SIG-M5 treated with dmso at 0.1 percent for 504 hours (cell line): ENCODE measurements at regions not wholly inside any gene's neighbourhood (a gene's known extent, or its start where the extent isn't known, plus 50 kb on each side); places are given as distances from the start of the nearest gene placed in this dataset.

ENCODE experiments used
- DNase-seq: peaks from one replicate; lab custom pipeline; 2025; ENCODE audit not compliant: unreplicated experiment; lab: John Stamatoyannopoulos, UW

DNA sequence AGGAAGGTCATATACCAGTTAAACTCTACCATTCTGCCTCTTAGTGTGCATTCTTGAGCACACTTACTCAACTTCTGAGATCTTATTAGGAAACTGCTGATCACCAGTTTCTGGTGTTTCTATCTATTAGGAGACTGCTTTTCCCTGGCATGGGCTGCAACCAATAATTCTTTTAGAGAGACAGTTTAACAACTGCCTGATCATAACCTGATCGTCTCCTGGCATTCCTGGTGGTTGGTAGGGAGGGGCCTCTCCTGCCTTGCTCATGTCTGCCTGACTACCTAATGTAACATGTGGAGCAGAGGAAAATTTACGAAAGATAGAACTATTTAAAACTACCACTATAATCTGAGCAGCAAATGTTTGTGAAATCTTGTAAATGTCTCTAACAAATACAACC is 75.3 kb upstream of the MGAT4C start:
- DNase-seq, result no peak

DNA sequence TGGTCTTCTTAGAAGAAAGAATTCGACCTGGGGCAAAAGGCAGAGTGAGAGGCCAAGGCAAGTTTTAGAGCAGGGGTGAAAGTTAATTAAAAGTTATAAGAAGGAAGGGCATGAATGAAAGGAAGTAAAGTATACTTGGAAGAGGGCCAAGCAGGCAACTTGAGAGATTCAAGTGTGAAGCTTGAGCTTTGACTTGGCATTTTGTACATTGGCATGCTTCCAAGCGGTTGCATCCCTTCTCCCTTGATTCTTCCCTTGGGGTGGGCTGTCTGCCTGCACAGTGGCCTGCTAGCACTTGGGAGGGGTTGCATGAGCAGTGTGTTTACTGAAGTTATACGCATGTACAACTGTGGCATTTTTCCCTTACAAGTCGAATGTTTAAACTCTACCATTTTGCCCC is 74.8 kb upstream of the MGAT4C start:
- DNase-seq, result no peak

DNA sequence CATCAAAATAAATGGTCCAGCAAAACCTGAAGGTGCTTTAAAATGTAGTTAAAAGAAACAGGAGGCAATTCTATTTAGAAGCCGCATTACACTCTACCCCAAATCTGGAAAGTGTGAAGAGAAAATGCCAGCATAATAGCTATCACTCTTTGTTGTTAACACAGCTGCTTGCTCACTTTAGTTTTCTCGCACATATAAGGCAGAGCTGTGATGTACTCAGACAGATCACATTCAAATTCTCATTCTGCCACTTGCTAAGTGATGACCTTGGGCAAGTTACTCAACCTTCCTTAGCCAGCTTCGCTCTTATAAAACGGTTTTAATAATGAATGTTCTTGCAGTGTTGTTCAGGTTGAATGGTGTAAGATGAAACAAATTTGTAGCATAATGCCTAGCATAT is 56.0 kb upstream of the MGAT4C start:
- DNase-seq, result no peak
